CD4-positive, alpha-beta T cell (primary cell): ENCODE measurements at regions not wholly inside any gene's neighbourhood (a gene's known extent, or its start where the extent isn't known, plus 50 kb on each side); places are given as distances from the start of the nearest gene placed in this dataset.

Source experiments
- ATAC-seq: fragments of 200-7000 bp; cut with Tn5 transposase; one replicate; pipeline ENCODE4 v1.10.0; 2022; ENCODE audit warnings: mild to moderate bottlenecking; ENCODE audit not compliant: poor library complexity
- CTCF ChIA-PET: fragments of 350-600 bp; sonication (Branson Sonifier 250); formaldehyde crosslinking; loops from one replicate; lab custom pipeline; 2021; ENCODE audit warnings: antibody characterized with exemption, inconsistent platforms; lab: Charles Lee
- POLR2A ChIA-PET: fragments of 350-600 bp; sonication (Branson Sonifier 250); formaldehyde crosslinking; loops from one replicate; lab custom pipeline; 2021; ENCODE audit warnings: antibody characterized with exemption, inconsistent platforms; lab: Charles Lee
- DNase-seq, 14 experiments: peaks; one replicate each; pipeline ENCODE4 v3.0.0-alpha.2; 2013 to 2020; ENCODE audit warnings: mixed read lengths in 2 of 14
- H3K27ac ChIP-seq, 2 donors: one replicate each; pipeline versions ENCODE4 v1.5.1 to v1.7.0; 2013; ENCODE audit warnings: low read length in 2 of 2, low read depth in 1 of 2, mild to moderate bottlenecking in 1 of 2
- H3K27me3 ChIP-seq, 2 experiments: 1 replicate in 1 of 2; 2 replicates in 1 of 2; pipeline versions ENCODE4 v1.6.1 to v1.7.0; 2013; ENCODE audit warnings: low read length in 2 of 2, control low read depth in 1 of 2, mild to moderate bottlenecking in 1 of 2, moderate library complexity in 1 of 2; ENCODE audit not compliant: insufficient read depth in 2 of 2, control insufficient read depth in 1 of 2
- H3K36me3 ChIP-seq: one replicate; pipeline ENCODE4 v1.6.1; 2013; ENCODE audit warnings: low read length, control low read depth; ENCODE audit not compliant: insufficient read depth
- H3K4me1 ChIP-seq: one replicate; pipeline ENCODE4 v1.6.1; 2013; ENCODE audit warnings: low read length, control low read depth; ENCODE audit not compliant: insufficient read depth
- H3K4me3 ChIP-seq: one replicate; pipeline ENCODE4 v1.5.1; 2013; ENCODE audit warnings: mild to moderate bottlenecking, low read length, moderate library complexity
- H3K9me3 ChIP-seq, 2 experiments: 1 replicate in 1 of 2; 2 replicates in 1 of 2; pipeline versions ENCODE4 v1.6.1 to v1.7.0; 2013; ENCODE audit warnings: low read length in 2 of 2, mild to moderate bottlenecking in 2 of 2, control low read depth in 1 of 2, moderate library complexity in 1 of 2; ENCODE audit not compliant: control insufficient read depth in 1 of 2, insufficient read depth in 1 of 2
- H3K27ac Mint-ChIP-seq: one replicate; pipeline ENCODE4 v1.8.0; 2020; ENCODE audit warnings: mixed read lengths
- H3K27me3 Mint-ChIP-seq: one replicate; pipeline ENCODE4 v1.8.0; 2021; ENCODE audit warnings: mixed read lengths
- H3K36me3 Mint-ChIP-seq: one replicate; pipeline ENCODE4 v1.8.0; 2021; ENCODE audit warnings: low read depth, mixed read lengths
- H3K4me1 Mint-ChIP-seq: one replicate; pipeline ENCODE4 v1.8.0; 2021; ENCODE audit warnings: low read depth, mixed read lengths
- H3K4me3 Mint-ChIP-seq: one replicate; pipeline ENCODE4 v1.8.0; 2020; ENCODE audit warnings: mild to moderate bottlenecking, mixed read lengths
- H3K9me3 Mint-ChIP-seq: one replicate; pipeline ENCODE4 v1.8.0; 2020; ENCODE audit warnings: mixed read lengths
- intact Hi-C, 2 experiments: fragments of 100-400 bp; cut with DNase I in 1 of 2; cut with micrococcal nuclease in 1 of 2; formaldehyde crosslinking; loops; one replicate each; pipeline versions ENCODE4 v1.15.1 to v1.9.0; 2023 to 2025; cut with DNase I, micrococcal nuclease
- TF ChIP-seq, protein P1 (sequence below): fragments of 200-600 bp; IDR thresholded peaks from one replicate; pipeline ENCODE4 v1.8.0; 2022; ENCODE audit warnings: antibody characterized with exemption, mild to moderate bottlenecking

- Histone ChIP-seq H3K9me3 (peaks cover 0 to 11% of the 10 kb centered on the region in 2 experiments), H3K27ac (no peak overlapping the region), H3K4me3 (no peak overlapping the region), H3K27me3 (no peaks in the 10 kb centered on the region), H3K36me3 (no peaks in the 10 kb centered on the region), H3K4me1 (no peaks in the 10 kb centered on the region)
- ChIA-PET CTCF (no interaction called here), POLR2A (no interaction called here)
- no peaks in the 10 kb centered on the region for H3K27me3 Mint-ChIP-seq
- TF ChIP-seq, protein P1, sequence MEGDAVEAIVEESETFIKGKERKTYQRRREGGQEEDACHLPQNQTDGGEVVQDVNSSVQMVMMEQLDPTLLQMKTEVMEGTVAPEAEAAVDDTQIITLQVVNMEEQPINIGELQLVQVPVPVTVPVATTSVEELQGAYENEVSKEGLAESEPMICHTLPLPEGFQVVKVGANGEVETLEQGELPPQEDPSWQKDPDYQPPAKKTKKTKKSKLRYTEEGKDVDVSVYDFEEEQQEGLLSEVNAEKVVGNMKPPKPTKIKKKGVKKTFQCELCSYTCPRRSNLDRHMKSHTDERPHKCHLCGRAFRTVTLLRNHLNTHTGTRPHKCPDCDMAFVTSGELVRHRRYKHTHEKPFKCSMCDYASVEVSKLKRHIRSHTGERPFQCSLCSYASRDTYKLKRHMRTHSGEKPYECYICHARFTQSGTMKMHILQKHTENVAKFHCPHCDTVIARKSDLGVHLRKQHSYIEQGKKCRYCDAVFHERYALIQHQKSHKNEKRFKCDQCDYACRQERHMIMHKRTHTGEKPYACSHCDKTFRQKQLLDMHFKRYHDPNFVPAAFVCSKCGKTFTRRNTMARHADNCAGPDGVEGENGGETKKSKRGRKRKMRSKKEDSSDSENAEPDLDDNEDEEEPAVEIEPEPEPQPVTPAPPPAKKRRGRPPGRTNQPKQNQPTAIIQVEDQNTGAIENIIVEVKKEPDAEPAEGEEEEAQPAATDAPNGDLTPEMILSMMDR = no peak
- no peaks in the 10 kb centered on the region for H3K36me3 Mint-ChIP-seq
- no peak overlapping the region for H3K27ac Mint-ChIP-seq
- DNase-seq = no peak
- no peak overlapping the region for H3K4me3 Mint-ChIP-seq
- H3K4me1 Mint-ChIP-seq = no peaks in the 10 kb centered on the region
- no peak for ATAC-seq
- H3K9me3 Mint-ChIP-seq = peaks cover 16% of the 10 kb centered on the region
- intact Hi-C loops = no loop called here
Measured at GRCh38 chr9:78958892-78959291, 612.9 kb upstream of the TLE4 start.

- no peaks in the 10 kb centered on the region for H3K36me3 Mint-ChIP-seq
- H3K4me3 Mint-ChIP-seq = no peak overlapping the region
- H3K9me3 Mint-ChIP-seq = peaks cover 13% of the 10 kb centered on the region
Measured at GRCh38 chr9:78962156-78962555, 609.6 kb upstream of the TLE4 start.

DNA sequence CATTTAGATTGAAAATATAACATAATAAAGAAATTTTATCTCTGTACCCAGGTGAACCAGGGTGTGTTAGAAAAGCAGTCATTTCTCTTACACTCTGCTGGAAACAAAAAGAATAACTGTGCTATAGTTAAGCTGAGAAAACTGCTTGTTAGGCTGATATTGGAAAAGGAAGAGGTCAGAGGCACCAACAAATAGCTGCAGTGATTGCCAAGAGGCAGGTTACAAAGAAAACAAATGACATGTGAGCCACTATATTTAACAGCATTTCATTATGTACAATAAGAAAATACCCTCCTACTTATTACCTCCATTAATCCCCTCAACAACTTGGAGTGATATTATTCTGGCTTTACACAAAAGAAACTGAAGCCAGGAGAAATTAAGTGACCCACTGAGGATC lies 607.9 kb upstream of the TLE4 start:
- Mint-ChIP-seq H3K9me3 (peaks cover 7% of the 10 kb centered on the region), H3K36me3 (no peaks in the 10 kb centered on the region), H3K27ac (no peak overlapping the region), H3K4me3 (no peak overlapping the region), H3K4me1 (no peaks in the 10 kb centered on the region), H3K27me3 (no peaks in the 10 kb centered on the region)
- H3K36me3 ChIP-seq = no peaks in the 10 kb centered on the region
- DNase-seq (no peak), ATAC-seq (no peak)
- no peak overlapping the region for H3K4me3 ChIP-seq
- no peak overlapping the region for H3K27ac ChIP-seq
- POLR2A ChIA-PET = no interaction called here
- intact Hi-C loops = no loop called here
- CTCF ChIA-PET = no interaction called here
- no peaks in the 10 kb centered on the region for H3K4me1 ChIP-seq
- TF ChIP-seq, protein P1 = no peak
- peaks cover 0 to 11% of the 10 kb centered on the region in 2 experiments for H3K9me3 ChIP-seq
- H3K27me3 ChIP-seq = no peaks in the 10 kb centered on the region

More at GRCh38 chr9:78962156-78962555, 609.6 kb upstream of the TLE4 start:
- TF ChIP-seq, protein P1 = no peak
- H3K27me3 Mint-ChIP-seq = no peaks in the 10 kb centered on the region
- ChIA-PET POLR2A (no interaction called here), CTCF (no interaction called here)
- Histone ChIP-seq H3K9me3 (peaks cover 0 to 11% of the 10 kb centered on the region in 2 experiments), H3K4me3 (no peak overlapping the region), H3K4me1 (no peaks in the 10 kb centered on the region), H3K27me3 (no peaks in the 10 kb centered on the region), H3K36me3 (no peaks in the 10 kb centered on the region), H3K27ac (no peak overlapping the region)
- no peak overlapping the region for H3K27ac Mint-ChIP-seq
- no peaks in the 10 kb centered on the region for H3K4me1 Mint-ChIP-seq
- ATAC-seq (no peak), DNase-seq (no peak)
- intact Hi-C loops = no loop called here
